M059J (cell line): ENCODE measurements at regions not wholly inside any gene's neighbourhood (a gene's known extent, or its start where the extent isn't known, plus 50 kb on each side); places are given as distances from the start of the nearest gene placed in this dataset.

Source experiments
- DNase-seq: peaks from one replicate; pipeline ENCODE4 v3.0.0-alpha.2; 2012; ENCODE audit warnings: low read depth

- no peak for DNase-seq
Measured at GRCh38 chr1:87274851-87275250, 53.8 kb upstream of the LMO4 start.

GRCh38 chr1:87278825-87279535 lies 49.7 kb upstream of the LMO4 start:
- DNase-seq = no peak
